Right hindlimb (tissue), 1 donor: ENCODE measurements at regions not wholly inside any gene's neighbourhood (a gene's known extent, or its start where the extent isn't known, plus 50 kb on each side); places are given as distances from the start of the nearest gene placed in this dataset.

Experiments
- DNase-seq: peaks from one replicate; pipeline ENCODE4 v3.0.0-alpha.2; 2018

DNA sequence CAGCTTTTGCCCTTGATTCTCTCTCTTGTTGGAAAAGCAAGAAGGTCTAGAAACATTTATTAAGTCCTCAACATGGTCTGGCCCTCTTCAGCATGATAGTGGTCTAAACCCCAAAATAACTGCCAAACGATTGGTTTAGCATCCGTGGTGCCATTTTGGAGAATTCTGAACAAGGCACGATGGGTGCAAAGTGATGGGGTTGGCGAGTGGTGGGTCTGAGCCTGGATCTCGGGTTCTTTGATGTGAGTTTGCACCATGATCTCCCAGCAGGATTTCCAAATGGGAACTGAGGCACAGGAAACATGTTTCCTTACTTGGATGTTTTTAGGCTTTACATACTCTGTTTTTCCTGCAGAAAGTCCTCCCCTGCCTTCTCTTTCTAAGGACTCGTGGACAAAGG is 240.3 kb downstream of the MYCN start:
- no peak for DNase-seq

DNA sequence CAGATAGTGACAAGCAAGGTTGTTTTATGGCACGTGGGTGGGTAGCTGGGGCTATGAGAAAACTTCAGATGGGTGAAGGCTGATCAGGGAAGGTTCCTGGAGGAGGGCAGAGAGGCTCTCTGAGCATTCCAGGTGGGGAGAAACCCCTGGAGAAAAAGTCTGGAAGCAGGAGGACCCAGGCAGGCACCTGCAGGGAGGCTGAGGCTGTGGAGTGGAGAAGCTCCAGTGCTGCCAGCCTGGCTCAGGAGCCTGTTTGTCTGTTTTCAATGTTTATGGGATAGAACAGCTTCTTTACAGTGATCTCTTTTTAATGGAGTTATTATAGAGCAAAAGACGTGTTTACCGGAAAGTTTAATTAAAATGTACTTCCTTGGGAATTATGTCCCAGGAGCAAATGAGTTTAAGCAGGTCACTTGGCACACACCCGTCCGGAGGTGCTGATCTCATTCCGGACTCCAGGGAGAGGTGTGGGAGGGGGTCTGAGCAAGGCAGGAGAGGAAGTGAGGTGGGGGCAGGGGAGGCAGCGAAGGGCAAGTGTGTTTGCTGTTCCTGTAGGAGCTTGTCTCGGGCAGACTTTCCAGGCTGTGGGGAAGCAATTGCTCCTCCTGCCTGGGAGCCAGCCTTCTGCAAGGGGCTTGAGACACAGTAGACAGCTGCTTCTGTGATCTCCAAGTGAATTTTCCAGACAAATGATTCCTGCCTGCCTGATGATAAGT is 239.5 kb downstream of the MYCN start:
- no peak for DNase-seq

GRCh38 chr2:16178551-16179130 is 238.3 kb downstream of the MYCN start:
- DNase-seq, result no peak

DNA sequence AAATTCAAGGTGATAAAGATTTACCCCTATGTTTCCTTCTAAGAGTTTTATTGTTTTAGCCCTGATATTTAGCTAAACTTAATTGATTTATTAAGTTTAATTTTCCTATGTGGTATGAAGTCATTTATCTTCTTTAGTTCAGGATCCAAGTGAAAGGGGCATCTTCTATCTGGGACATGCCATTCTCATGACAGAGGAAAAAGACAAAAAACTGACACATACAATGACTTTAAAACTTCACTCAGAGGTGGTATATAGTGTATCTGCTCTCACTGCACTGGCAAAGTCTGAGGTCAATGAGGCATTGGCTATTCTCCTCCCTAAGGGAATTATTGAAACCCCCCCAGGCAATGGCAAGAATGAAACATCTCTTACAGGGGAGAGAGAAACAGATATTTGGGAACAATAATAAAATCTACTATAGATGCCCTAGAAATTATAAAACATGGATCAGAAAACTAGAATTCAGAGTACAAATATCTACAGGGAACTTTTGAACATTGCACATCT is 237.4 kb downstream of the MYCN start:
- no peak for DNase-seq

DNA sequence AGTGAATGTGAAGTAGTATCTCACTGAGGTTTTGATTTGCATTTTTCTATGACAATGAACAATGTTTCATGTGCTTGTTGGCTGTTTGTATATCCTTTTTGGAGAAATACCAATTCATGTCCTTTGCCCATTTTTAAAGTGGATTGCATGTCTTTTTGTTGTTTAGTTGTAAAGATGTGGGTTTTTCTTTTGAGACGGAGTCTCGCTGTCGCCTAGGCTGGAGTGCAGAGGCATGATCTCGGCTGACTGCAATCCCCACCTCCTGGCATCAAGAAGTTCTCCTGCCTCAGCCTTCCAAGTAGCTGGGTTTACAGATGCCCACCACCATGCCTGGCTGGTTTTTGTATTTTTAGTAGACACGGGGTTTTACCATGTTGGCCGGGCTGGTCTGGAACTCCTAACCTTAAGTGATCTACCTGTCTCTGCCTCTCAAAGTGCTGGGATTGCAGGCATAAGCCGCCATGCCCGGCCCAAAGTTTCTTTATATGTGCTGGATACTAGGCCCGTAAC is 236.7 kb downstream of the MYCN start:
- DNase-seq, result no peak

DNA sequence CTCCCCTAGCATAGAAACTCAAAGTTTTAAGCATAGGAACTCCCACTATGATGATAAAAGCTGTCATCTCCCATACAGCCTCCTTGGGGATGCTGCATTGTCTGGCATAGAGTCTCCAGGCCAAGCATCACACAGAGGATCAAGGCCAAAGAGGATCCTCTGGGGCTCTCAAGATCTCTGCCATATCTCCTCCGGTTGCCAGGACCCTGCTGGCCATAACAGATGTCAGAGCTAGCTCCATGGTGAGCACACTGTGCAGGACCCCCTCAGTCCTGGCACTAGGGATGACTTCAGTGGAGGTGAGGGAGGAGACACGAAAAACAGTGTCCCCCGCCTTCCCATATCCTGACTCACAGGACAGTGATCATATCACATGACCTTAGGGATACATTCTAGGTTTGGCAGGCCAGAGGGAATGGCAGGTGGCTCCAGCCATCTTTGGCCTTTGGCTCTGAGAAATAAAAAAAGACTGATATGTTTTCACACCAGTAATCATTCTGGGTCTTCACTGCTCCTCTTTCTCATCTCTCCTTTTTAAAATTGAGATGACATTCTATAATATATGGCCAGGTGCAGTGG is 235.0 kb downstream of the MYCN start:
- DNase-seq, result no peak

GRCh38 chr2:16174693-16175045 is 234.3 kb downstream of the MYCN start:
- DNase-seq, result no peak

DNA sequence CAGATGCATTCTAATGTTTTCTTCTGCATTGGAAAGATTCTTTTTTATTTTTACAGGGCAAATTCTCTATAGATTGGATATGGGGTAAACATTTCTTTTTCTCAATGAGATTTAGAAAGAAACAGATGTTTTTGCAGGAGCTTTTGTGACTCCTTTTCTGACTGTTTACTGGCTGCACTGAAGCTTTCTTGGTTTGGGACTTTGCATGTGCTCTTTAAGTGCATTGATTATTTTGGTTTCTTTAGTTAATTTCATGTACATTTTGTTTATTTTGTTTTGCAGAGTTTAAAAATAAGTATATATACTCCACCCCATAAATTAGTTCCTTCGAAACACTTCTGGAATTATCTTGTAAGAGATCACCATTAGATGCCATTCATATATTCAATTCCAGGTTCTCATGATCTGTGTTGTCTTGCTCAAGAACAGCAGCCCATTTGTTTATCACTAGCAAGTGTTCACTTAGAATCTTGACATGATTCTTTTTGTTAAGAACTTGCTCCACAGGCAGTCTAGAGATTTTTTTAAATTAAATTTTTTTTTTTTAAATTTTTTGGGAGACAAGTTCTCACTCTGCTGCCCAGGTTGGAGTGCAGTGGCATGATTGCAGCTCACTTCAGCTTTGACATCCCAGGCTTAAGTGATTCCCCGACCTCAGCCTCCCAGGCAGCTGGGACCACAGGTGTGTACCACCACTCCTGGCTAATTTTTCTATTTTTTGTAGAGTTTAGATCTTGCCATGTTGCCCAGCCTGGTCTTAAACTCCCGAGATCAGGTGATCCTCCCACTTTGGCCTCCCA is 233.7 kb downstream of the MYCN start:
- DNase-seq, result no peak

- no peak for DNase-seq
Measured at GRCh38 chr2:16172324-16173175, 232.2 kb downstream of the MYCN start.

GRCh38 chr2:16171425-16171920 is 231.1 kb downstream of the MYCN start:
- DNase-seq, result no peak

DNA sequence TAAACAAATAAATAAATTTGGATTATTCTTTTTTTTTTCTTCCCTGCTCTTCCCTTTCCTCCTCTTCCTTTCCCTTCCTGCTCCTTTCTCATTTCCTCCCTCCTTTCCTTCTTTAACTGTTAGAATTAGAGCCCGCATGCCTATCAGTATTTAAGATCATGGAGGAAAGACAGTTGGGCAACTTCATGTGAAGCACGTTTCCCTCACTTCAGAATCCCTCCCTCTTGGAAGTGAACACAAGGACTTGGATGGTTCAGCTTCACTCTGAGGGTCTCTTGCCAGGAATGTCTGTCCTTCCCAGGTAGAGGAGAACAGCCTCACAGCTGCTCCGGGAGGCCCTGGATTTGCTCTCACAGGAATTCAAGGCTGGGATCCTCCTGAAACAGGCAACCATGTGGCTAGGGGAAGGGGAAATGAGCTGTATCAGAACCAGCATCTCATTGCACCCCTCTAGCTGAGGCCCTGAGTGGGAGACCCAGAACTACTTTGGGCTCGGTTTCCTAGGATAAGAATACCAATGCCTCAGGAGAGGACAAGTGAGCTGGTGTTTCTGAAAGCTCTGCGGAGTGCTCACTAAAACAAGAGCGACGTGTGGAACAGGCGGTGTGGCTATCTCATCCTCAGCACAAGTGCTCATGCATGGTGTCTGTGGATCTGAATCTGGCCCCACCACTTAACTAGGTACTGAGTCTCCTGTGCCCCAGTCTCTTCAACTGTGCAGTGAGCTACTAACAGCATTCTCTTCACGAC is 230.5 kb downstream of the MYCN start:
- no peak for DNase-seq

- no peak for DNase-seq
Measured at GRCh38 chr2:16169381-16169960, 229.1 kb downstream of the MYCN start.

DNA sequence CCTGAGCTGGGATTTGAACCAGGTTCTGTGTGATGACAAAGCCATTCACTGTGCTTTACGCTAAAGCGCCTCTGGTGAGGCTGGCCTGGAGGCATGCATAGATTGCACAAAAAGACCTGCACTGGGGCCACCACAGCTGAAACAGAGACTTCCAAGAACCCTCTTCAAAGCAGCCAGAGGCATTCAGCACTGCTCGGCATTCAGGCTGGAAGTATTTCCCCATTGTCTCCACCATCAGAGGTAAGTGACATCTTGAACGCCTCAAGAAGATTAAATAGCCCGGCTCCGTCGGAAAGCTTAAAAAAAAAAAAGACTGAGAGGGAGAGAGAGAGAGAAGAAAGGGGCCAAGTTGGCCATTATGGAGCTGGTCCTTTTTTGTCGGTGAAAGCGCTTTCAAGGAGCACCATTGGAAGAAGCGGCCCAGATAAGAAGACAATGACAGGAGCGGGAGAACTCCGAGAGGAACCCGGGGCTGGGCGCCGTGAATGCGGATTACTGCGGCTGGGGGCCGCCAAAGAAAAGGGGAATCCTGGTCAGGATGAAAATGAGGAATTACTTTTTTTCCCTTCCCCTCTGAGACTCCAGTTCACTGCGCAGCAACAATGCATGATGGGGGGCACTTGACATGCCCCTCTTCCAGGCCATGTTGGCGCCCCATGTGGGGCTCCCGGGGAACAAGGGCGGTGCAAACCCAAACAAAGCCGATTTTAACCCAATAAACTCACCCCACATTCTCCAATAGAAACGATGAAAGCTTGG is 228.3 kb downstream of the MYCN start:
- no peak for DNase-seq

DNA sequence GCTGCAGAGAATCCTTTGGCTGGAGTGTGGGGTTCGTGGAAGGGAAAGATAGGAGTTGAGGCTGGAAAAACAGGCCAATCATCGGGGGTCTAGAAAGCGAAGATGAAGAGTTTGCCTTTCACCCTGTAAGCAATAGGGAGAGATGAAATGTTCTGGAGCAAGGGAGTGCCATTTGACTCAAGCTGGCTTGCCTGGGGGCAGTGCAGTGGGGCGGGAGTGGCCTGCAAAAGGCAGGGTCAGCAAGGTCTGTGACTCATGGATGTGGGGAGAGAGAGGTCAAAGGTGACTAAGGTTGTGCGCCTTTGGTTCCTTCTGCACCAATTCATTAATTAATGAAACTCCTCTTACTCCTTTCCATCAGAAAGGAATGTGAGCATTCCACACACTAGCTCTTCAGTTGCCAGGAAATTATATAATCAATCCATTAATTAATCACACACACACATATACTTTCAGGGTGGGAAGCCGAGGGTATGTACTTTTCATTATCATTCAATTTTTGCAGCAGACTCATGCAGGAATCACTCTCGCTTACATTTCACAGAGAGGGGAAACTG is 227.6 kb downstream of the MYCN start:
- DNase-seq, result no peak

DNA sequence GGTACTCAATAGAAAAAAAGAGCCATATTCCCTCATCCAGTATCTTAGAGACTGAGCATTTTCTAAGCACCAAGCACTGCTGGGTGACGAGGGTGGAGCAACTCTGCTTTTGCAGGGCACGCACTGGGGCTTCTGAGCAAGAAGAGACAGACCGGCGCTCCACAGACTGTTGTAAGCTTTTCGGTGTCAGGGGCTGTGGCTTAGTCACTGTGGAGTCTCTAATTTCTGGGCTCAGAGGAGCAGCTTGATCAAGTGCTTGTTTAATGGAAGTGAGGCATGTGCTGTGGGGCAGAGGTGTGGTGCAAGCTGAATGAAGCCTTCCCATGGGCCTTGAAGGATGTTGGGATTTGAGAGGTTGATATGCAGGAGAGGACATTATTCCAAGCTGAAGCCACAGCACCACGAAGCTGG is 227.1 kb downstream of the MYCN start:
- no peak for DNase-seq

- DNase-seq, result no peak
Measured at GRCh38 chr2:16166327-16166981, 226.1 kb downstream of the MYCN start.

GRCh38 chr2:16165518-16166326 is 225.4 kb downstream of the MYCN start:
- DNase-seq, result no peak

DNA sequence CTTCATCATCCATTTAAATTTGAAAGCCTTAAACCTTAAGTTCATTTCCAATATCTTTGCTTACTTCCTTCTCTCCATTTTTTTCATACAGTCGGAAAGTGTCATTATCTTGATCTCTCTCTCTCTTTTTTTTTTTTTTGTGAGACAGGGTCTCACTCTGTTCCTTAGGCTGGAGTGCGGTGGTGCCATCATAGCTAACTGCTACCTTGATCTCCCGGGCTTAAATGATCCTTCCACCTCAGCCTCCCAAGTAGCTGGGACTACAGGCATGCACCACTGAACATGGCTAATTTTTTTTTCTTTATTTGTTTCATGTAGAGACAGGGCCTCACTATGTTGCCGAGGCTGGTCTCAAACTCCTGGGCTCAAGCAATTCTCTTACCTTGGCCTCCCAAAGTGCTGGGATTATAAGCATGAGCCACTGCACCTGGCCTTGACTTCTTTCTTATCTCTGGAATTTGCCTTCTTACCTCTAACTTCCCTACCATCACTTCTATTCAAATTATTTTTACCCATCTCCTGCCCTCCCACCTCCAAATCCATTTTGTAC is 222.2 kb downstream of the MYCN start:
- no peak for DNase-seq
